SK-N-SH (cell line): ENCODE measurements at regions not wholly inside any gene's neighbourhood (a gene's known extent, or its start where the extent isn't known, plus 50 kb on each side); places are given as distances from the start of the nearest gene placed in this dataset.

Experiments used
- CTCF ChIA-PET: fragments of 300-600, 350-600 bp; formaldehyde crosslinking; extraction: SDS; loops from one replicate; lab custom pipeline; 2021; lab: Yijun Ruan, JAX
- POLR2A ChIA-PET: fragments of 350-600 bp; sonication (Branson Sonifier 250); formaldehyde crosslinking; extraction: SDS; loops from one replicate; lab custom pipeline; 2020; ENCODE audit warnings: antibody characterized with exemption, inconsistent platforms; lab: Yijun Ruan, JAX
- DNase-seq: peaks from one replicate; pipeline ENCODE4 v3.0.0; 2012
- H2AFZ ChIP-seq: fragments of 200-600 bp; sonication (generic); 2 replicates; pipeline ENCODE4 v1.8.1; 2016; ENCODE audit warnings: antibody characterized with exemption, mild to moderate bottlenecking, low read depth
- H3F3A ChIP-seq: fragments of 200-600 bp; sonication (generic); replicated peaks from 2 replicates; pipeline ENCODE3; 2016; ENCODE audit warnings: antibody characterized with exemption, mild to moderate bottlenecking; ENCODE audit not compliant: insufficient read depth
- H3K27ac ChIP-seq, 2 experiments: fragments of 200-500 bp in 1 of 2; fragments of 200-600 bp in 1 of 2; sonication (Bioruptor generic) in 1 of 2; sonication (generic), shearing (Covaris generic) in 1 of 2; 2 replicates each; pipeline versions ENCODE4 v1.5.1 to v1.6.1; 2014 to 2016; ENCODE audit warnings: low read depth in 2 of 2, inconsistent platforms in 1 of 2, low read length in 1 of 2, mild to moderate bottlenecking in 1 of 2, mixed read lengths in 1 of 2
- H3K27me3 ChIP-seq: fragments of 200-600 bp; sonication (generic), shearing (Covaris generic); 2 replicates; pipeline ENCODE4 v1.6.1; 2016; ENCODE audit warnings: mixed run types; ENCODE audit not compliant: insufficient read depth
- H3K36me3 ChIP-seq, 2 experiments: fragments of 200-500 bp in 1 of 2; fragments of 200-600 bp in 1 of 2; sonication (Bioruptor generic) in 1 of 2; sonication (generic) in 1 of 2; replicated peaks in 1 of 2; 2 replicates each; pipeline versions ENCODE3 to v1.5.1; 2014 to 2016; ENCODE audit warnings: low read length in 1 of 2, mild to moderate bottlenecking in 1 of 2; ENCODE audit not compliant: insufficient read depth in 2 of 2, control insufficient read depth in 1 of 2
- H3K4me1 ChIP-seq, 2 experiments: fragments of 200-500 bp in 1 of 2; fragments of 200-600 bp in 1 of 2; sonication (Bioruptor generic) in 1 of 2; sonication (generic), shearing (Covaris generic) in 1 of 2; 2 replicates each; pipeline versions ENCODE4 v1.5.1 to v1.6.1; 2014 to 2016; ENCODE audit warnings: low read depth in 1 of 2, low read length in 1 of 2, mixed run types in 1 of 2; ENCODE audit not compliant: insufficient read depth in 2 of 2, control insufficient read depth in 1 of 2
- H3K4me2 ChIP-seq: fragments of 200-600 bp; sonication (generic), shearing (Covaris generic); 2 replicates; pipeline ENCODE4 v1.6.1; 2017; ENCODE audit warnings: mixed run types
- H3K4me3 ChIP-seq, 2 experiments: fragments of 200-500 bp in 1 of 2; fragments of 200-600 bp in 1 of 2; sonication (Bioruptor generic) in 1 of 2; sonication (generic), shearing (Covaris generic) in 1 of 2; 2 replicates each; pipeline versions ENCODE4 v1.5.1 to v1.8.1; 2014 to 2016; ENCODE audit warnings: low read depth in 2 of 2, inconsistent platforms in 1 of 2, low read length in 1 of 2, mild to moderate bottlenecking in 1 of 2, mixed read lengths in 1 of 2, moderate library complexity in 1 of 2
- H3K79me2 ChIP-seq: fragments of 200-600 bp; sonication (generic); 2 replicates; pipeline ENCODE4 v1.8.1; 2017; ENCODE audit warnings: mild to moderate bottlenecking; ENCODE audit not compliant: insufficient read depth
- H3K9ac ChIP-seq: fragments of 200-600 bp; sonication (generic); 2 replicates; pipeline ENCODE4 v1.6.1; 2017; ENCODE audit warnings: mixed run types
- H3K9me2 ChIP-seq: fragments of 200-600 bp; sonication (generic); 2 replicates; pipeline ENCODE4 v1.6.1; 2017; ENCODE audit warnings: mixed run types
- H3K9me3 ChIP-seq: fragments of 200-600 bp; sonication (generic); 2 replicates; pipeline ENCODE4 v1.6.1; 2017; ENCODE audit warnings: mixed run types, mild to moderate bottlenecking, moderate library complexity
- H4K20me1 ChIP-seq: fragments of 200-600 bp; sonication (generic); 2 replicates; pipeline ENCODE4 v1.6.1; 2017; ENCODE audit warnings: mild to moderate bottlenecking, mixed run types; ENCODE audit not compliant: insufficient read depth
- CHD2 ChIP-seq: fragments of 150-350 bp; IDR thresholded peaks from 2 replicates; pipeline ENCODE4 v1.6.1; 2018; ENCODE audit warnings: low read length; ENCODE audit not compliant: partially characterized antibody
- CTCF ChIP-seq: fragments of 200-600 bp; sonication (generic); IDR thresholded peaks from 2 replicates; pipeline ENCODE4 v1.6.1; 2017; ENCODE audit warnings: antibody characterized with exemption, mild to moderate bottlenecking, moderate library complexity
- EZH2phosphoT487 ChIP-seq: fragments of 200-600 bp; sonication (generic); IDR thresholded peaks from 2 replicates; pipeline ENCODE4 v1.6.1; 2017; ENCODE audit warnings: low read depth, mixed run types, mild to moderate bottlenecking, antibody characterized with exemption, moderate library complexity, borderline replicate concordance
- FOXJ3 ChIP-seq: sonication (generic); formaldehyde crosslinking; IDR thresholded peaks from 2 replicates; pipeline ENCODE4 v1.5.1; 2020; ENCODE audit warnings: mild to moderate bottlenecking, missing genetic modification reagents
- FOXM1 ChIP-seq: IDR thresholded peaks from 2 replicates; pipeline ENCODE4 v1.4.0; 2012; ENCODE audit warnings: low read depth, mild to moderate bottlenecking
- GATA2 ChIP-seq: sonication (generic); formaldehyde crosslinking; IDR thresholded peaks from 2 replicates; pipeline ENCODE4 v1.5.0; 2020; ENCODE audit warnings: mild to moderate bottlenecking, missing genetic modification reagents
- MXI1 ChIP-seq: IDR thresholded peaks from 2 replicates; pipeline ENCODE4 v1.6.1; 2012; ENCODE audit warnings: mild to moderate bottlenecking, low read depth, low read length, improper control_type of control experiment
- NFIC ChIP-seq: IDR thresholded peaks from 2 replicates; pipeline ENCODE4 v1.4.0; 2012; ENCODE audit warnings: borderline replicate concordance
- NRF1 ChIP-seq: IDR thresholded peaks from 2 replicates; pipeline ENCODE4 v1.6.1; 2012; ENCODE audit warnings: low read depth, mild to moderate bottlenecking, low read length
- RFX5 ChIP-seq: IDR thresholded peaks from 2 replicates; pipeline ENCODE4 v1.6.1; 2012; ENCODE audit warnings: mild to moderate bottlenecking, improper control_type of control experiment, low read length
- RXRA ChIP-seq: IDR thresholded peaks from 2 replicates; pipeline ENCODE4 v1.4.0; 2012; ENCODE audit warnings: low read depth, mild to moderate bottlenecking, borderline replicate concordance
- TAF1 ChIP-seq: IDR thresholded peaks from 2 replicates; pipeline ENCODE4 v1.6.1; 2012; ENCODE audit warnings: low read depth, mild to moderate bottlenecking, low read length, moderate library complexity, borderline replicate concordance
- TCF12 ChIP-seq: IDR thresholded peaks from 2 replicates; pipeline ENCODE4 v1.4.0; 2012
- TEAD4 ChIP-seq: IDR thresholded peaks from 2 replicates; pipeline ENCODE4 v1.4.0; 2012; ENCODE audit warnings: mild to moderate bottlenecking, borderline replicate concordance; ENCODE audit not compliant: insufficient read depth
- USF1 ChIP-seq: IDR thresholded peaks from 2 replicates; pipeline ENCODE4 v1.4.0; 2012; ENCODE audit warnings: low read depth, borderline replicate concordance
- USF2 ChIP-seq: fragments of 150-350 bp; IDR thresholded peaks from 2 replicates; pipeline ENCODE4 v1.6.1; 2017; ENCODE audit warnings: antibody characterized with exemption, low read length, low read depth, borderline replicate concordance
- YY1 ChIP-seq: IDR thresholded peaks from 2 replicates; pipeline ENCODE4 v1.4.0; 2012; ENCODE audit warnings: low read depth, mild to moderate bottlenecking
- WGBS: methylation state at CpG from one replicate; pipeline ENCODE4 v1.1.6; 2017; ENCODE audit warnings: low lambda C conversion rate; 5-methylcytosine and 5-hydroxymethylcytosine counted together

DNA sequence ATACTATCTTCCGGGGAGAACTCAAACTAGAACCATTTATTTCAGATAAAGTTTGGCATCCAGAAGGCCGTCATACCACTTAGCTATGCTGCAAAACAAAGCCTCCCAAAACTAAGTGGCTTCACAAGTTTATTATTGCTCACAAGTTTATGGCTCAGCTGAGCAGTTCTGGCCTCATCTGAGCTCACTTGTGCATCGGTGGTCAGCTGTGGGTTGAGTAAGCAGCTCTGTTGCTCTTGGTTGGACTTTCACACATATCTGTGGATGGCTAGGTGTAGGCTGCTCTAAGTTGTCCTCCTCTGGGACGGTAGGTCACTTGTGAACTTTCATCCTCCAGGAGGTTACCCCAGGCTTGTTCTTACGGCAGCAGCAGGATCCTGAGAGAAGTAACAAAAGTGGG lies 162.7 kb downstream of the BTG1 start:
- ChIA-PET CTCF (interaction anchor here (1.6 kb wide), 1 partner anchor 601 kb away, joined by 3 read pairs; no protein-coding TSS in a partner anchor), POLR2A (interaction anchor here (1.0 kb wide), 1 partner anchor 12 kb away, joined by 3 read pairs; no protein-coding TSS in a partner anchor)
- no peak for DNase-seq
- Histone ChIP-seq H3K9ac (no peak overlapping the region), H3K36me3 (no peaks in the 10 kb centered on the region), H3K4me2 (no peak overlapping the region), H2AFZ (no peak overlapping the region), H3K9me2 (no peaks in the 10 kb centered on the region), H3K79me2 (no peaks in the 10 kb centered on the region), H3K27ac (no peak overlapping the region), H3K4me1 (peaks cover 8 to 30% of the 10 kb centered on the region in 2 experiments; a peak in 3 of 4 replicates), H4K20me1 (no peaks in the 10 kb centered on the region), H3K27me3 (no peaks in the 10 kb centered on the region), H3F3A (no peaks in the 10 kb centered on the region), H3K9me3 (no peaks in the 10 kb centered on the region), H3K4me3 (no peak overlapping the region)
- no peak for TF ChIP-seq CHD2
- no peak for TF ChIP-seq GATA2 (CRISPR knock-in tag)
- TF ChIP-seq USF2, result no peak
- no peak for TF ChIP-seq USF1
- no peak for TF ChIP-seq EZH2phosphoT487
- TF ChIP-seq NFIC, result no peak
- no peak for TF ChIP-seq CTCF
- TF ChIP-seq MXI1, result no peak
- no peak for TF ChIP-seq TAF1
- TF ChIP-seq NRF1, result no peak
- no peak for TF ChIP-seq TCF12
- no peak for TF ChIP-seq RFX5
- no peak for TF ChIP-seq FOXM1
- no peak for TF ChIP-seq RXRA
- no peak for TF ChIP-seq FOXJ3
- no peak for TF ChIP-seq TEAD4
- no peak for TF ChIP-seq YY1
- 95% methylated on average over 5 of the region's 5 CpGs for WGBS
